HG02870 (cell line): ENCODE measurements at regions not wholly inside any gene's neighbourhood (a gene's known extent, or its start where the extent isn't known, plus 50 kb on each side); places are given as distances from the start of the nearest gene placed in this dataset.

Experiments used
- ATAC-seq: cut with Tn5 transposase; IDR thresholded peaks from one replicate; pipeline ENCODE4 v1.9.1; 2021; ENCODE audit warnings: mild to moderate bottlenecking, moderate library complexity; ENCODE audit not compliant: unreplicated experiment

DNA sequence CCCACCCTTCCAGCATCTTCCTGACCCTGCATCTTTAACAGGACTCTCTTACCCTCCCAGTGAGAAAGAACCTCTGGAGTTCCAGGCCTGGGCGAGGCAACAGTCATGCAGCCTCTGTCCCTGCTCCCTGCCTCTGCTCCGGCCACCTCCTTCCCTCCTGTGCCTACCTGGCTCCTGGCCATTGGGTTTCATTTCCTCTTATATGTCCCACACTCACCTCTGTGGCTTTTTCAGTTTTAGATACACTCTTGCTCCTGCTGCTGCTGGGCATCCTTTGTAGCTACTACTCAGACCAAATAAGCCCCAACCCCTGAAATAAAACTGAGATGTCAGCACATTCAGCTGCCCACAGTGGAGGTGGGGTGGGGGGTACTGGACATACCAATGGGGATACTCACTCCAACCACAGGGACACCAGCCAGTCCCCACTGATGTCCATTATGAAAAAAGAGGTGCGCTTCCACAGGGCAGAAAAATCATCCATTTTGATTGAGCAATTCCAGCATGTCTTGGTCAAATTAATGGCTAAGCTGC lies 99.1 kb upstream of the NRXN3 start:
- no peak for ATAC-seq

DNA sequence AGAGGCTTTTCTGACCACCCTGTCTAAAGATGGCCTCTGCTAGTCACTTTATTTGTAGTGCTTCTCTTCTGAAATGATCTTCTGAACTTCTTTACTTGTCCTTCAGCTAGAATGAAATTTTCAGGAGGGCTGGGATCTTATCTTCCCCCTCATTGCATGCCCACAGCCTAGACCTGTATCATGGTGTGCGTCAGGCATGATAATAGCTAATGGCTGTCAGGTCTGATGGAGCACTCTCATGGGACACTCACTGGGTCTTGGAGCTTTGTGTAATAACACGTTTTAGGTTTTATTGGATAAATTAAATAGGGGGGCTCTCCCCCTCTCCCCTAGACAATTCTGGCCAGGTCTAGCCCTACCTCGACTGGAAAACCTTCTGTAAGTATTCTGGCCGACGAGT lies 97.1 kb upstream of the NRXN3 start:
- no peak for ATAC-seq

DNA sequence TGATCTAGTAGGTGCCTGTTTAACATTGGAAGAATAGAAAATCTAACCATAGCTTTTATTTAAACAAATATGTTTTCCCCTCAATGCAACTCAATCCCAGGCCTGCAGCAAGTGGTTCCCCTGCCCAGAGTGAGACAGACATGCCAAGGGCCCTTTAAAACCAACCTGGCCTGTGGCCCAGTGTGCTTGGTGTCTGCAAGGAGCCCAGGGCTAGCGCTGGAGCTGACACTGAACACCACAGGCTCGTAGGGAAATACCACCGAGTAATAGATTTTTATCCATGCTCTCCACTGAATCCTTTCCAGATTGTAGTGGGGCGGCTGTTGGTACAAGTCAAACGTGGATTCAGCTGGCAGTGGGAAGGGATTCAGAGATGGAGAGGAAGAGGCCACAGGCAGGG lies 95.6 kb upstream of the NRXN3 start:
- ATAC-seq, result no peak

DNA sequence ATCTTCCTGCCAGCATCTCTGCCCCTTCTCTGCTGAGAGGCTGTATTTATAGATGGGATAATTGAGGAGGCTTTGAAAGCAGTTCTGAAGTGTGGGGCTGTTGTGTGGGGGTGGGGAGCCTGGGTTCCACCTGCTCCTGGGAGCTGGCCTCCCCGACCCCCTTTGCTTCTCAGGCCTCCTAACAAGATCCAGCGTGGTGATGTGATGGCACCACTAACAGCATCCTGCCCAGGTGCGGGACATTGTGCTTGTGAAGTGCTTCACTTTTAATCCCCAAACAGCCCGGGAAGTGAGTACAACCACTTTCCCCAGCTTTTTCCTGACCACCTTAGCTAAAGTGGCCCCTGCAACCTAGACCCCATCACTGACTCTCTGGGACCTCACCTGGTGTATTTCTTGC lies 95.1 kb upstream of the NRXN3 start:
- ATAC-seq, result no peak

DNA sequence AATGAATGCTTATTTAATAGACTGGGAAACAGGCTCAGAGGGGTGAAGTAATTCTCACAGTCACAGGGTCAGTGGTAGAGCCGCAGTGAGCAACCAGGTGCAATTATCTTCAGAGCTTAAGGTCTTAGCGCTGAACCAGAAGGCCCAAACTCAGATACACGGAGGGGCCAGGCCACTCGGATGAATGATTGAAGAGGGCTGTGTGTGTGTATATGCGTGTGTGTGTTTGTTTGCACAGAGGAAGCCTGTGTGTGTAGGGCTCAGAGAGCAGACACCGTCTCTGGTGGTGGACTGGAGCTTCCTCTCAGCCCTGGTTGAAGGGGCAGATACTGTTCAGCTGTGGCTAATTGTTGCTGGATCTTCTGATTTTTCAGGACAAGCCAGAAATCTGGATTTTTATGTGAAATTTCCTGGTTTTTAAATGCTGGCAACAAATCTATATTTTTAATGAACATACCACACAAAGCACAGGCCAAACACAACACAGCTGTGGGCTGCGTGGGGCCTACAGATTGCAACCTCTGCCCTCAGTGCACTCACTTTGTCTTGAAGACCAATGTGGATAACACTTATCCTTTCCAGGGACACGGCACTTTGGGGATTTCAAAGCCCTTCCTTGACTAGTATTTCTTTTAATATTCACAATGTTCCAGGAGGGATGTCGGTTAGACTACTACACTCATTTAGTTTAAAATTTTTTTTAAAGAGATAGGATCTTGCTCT lies 94.5 kb upstream of the NRXN3 start:
- no peak for ATAC-seq

DNA sequence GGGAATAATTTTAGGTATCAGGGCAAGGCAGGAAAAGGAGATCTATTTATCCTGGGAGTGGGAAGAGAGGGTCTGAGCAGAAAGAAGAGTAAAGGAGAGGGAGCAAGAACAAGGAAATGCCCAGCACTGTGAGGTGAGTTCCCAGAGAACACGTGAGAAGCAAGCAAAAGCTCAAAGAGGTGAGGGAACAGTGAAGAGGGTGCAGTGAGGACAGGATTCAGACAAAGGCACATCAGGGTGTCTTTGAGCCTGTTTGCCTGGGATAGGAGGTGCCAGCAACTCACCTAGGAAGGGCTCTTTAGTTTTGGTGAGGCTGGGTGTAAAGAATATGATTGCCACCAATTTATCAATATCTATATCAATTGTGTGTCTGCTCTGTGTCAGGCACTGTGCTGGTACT lies 88.9 kb upstream of the NRXN3 start:
- no peak for ATAC-seq

DNA sequence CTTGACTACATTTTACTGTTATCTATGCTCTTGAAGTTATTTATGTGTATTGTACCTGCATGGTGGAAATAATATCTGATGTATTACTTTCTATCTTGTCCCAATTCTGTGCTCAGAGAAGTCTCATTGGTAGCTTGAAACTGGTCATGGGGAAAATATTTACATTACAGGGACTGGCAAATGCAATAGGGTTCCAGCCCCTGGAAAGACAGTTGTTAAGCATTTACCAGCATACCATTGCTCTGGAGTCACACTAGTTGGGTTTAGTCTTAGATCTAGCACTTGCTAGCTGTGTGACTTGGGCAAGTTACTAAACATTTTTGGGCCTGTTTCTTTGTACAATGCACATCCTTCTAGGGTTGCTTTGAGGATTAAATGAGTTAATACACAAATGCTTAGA lies 86.3 kb upstream of the NRXN3 start:
- ATAC-seq, result no peak

DNA sequence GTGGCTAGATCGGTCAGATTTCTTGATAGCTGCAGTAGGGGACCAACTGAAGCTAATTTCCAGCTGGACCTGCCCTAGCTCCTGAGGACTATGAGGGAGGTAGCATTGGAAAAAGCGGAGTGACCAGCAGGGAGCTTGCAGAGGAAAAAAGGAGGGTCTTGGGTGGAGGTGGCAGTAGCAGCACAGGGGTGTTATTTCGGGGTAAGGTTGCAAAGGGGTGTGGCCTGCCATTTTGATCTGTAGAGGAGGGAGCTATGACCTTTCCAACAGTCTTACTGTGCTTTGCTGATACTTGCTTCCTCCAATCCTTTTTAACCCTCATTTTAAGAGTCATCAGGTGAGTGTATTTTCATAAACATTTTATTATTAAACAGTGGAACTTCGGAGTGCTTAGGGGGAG lies 83.8 kb upstream of the NRXN3 start:
- no peak for ATAC-seq

DNA sequence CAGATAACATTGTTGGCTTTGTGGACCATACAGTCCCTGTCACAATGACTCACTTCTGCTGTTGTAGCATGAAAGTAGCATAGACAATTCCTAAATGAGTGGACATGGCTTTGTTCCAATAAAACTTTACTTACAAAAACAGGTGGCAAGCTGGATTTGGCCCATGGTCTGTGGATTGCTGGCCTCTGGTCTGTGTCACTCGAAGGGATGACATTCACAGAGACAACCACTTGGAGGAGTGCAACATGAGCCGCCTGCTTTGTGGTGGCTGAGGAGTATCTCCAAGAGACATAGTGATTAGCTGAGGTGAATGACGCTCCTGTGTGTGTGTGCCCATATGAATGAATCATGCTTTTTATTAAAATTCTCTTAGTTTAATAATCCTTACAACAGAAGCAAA lies 81.3 kb upstream of the NRXN3 start:
- no peak for ATAC-seq

DNA sequence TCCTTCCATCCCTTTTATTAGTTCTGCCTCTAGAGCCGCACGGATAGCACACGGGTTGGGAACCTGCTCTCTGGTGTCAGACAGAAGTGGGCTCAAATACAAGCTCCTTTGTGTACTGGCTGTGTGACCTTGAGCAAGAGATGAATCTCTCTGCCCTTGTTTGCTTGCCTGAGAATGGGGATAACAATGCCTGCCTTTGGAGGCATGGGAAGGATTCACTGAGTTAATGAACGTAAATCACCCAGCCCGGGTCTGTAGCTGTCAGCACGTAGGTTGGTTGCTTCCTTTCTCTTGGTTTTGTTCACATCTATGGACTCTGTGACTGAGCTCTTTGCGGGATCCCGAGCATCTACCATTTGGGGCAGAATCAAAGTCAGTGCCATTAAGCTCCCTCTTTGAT lies 79.3 kb upstream of the NRXN3 start:
- ATAC-seq, result no peak

DNA sequence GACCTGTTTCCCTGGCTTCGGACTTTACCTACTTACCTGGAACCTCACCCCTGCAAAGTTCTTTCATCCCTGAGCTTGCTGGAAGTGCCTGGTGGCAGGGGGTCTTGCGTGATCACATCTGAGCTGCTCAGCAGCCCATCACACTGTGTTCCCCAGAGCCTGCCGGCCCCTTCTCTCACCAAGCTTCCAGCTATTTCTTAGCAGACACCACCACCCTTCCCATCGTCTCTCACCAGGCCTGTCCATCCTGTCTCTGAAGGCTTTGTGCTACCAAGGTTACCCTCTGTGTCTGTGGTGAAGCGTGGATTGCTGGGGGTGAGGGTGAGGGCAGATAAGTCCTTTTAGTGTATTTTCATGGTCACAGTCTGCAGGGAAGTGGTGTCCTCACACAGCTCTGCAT lies 78.8 kb upstream of the NRXN3 start:
- ATAC-seq, result no peak

DNA sequence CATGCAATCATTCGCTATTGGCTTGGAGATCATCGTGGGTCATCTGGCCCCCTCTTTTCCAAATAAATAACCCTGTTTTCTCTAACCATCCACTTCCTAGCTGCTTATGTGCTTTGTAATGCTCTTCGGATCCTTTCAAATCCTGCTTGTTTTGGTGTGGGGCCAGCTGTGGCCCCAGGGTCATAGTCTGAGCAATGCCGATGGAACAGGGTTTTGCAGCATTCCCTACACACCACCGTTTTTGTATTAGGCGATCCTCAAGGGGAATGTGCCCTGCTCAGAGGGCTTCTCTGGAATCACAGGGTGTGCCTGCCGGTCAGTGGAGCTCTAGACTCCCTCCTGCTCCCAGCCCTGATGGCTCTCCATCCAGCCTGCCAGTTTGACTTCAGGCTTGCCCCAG lies 78.1 kb upstream of the NRXN3 start:
- ATAC-seq, result no peak

DNA sequence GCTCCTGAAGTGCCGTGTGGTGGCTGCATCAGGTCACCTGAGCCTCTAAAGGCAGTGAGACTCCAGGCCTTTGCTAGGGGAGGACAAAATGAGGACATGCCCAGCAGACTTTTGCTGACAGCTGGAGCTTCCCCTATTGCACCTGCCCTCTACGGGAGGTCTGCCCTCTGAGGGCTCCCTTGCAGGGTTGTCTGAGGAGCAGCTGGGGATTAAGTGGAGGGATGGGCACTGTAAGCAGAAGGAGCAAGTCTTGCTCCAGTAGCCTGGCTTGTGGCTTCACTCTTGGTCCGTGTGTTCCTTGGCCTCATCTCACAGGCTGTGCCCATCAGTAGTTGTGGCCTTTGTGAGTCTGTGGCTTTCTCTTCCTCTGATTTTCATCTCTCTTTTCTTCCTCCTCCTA lies 66.9 kb upstream of the NRXN3 start:
- ATAC-seq, result no peak

DNA sequence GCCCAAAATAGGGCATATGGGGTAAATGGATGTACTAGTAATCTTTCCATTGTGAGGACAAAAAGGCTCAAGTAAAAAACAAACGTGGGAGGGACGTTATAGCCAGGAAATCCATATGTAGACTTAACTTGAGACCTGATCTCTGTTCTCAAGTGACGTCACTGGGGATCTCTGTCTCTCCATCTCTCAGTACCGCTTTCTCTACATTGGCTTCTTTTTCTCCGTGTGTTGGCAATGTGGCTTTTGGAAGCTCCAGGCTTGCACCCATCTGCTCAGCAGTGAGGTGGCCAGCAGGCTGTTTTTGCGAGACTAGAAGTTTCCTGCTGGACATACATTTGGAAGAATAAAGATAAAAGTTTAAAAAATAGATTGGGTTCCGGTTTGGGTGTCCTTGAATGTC lies 66.0 kb upstream of the NRXN3 start:
- ATAC-seq, result no peak

DNA sequence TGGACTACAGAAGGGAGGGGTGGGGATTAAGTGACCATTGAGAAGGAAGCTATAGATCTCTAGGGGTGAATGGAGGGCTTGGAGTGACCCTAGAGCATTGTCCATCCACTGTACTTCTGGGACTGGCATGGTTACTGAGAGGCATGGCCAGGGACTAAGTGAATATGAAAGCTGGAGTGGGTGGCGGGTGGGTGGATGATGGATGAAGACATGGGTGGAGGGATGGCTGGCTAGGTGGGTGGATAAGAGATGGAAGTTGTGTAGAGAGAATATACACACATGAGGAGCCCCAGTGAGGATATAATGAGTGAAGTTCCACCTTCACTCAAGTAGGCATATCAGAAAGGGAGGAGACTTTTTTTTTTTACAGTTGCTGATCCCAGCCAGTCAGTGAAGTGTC lies 65.5 kb upstream of the NRXN3 start:
- no peak for ATAC-seq

DNA sequence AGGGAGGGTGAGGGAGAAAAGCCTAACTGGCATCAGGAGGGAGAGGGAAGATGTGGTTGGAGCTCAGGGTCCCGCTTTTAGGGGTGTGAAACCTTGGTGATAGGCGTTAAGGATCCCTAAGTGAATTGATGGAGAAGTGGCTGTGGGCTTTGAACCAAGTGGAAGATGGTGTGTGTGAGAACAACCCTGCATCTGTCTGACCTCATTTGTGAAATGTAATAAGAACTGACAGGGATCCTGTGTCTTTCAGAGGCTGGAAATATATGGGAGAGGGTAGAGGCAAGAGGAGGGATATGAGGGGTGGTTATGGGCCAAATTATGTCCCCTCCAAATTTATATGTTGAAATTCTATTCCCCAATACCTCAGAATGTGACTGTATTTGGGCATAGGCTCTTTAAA lies 63.8 kb upstream of the NRXN3 start:
- no peak for ATAC-seq

DNA sequence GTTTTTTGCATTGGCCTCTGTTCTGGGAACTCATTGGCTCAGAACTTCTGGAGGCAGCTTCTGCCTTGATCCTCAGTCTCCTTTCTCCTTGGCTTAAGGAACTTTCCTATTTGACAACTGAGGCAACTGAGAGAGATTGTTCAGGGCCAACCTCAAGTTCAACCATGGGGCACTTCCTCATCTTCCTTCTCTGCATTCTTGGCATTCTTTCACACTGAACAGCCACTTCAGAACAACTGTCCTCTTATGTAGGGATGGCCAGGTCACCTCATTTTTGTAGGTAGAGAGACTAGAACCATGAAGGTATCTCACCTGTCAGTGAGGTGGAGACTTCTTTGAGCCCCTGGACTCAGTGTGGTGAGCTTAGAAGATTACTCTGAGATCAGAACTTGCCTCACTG lies 63.0 kb upstream of the NRXN3 start:
- no peak for ATAC-seq

DNA sequence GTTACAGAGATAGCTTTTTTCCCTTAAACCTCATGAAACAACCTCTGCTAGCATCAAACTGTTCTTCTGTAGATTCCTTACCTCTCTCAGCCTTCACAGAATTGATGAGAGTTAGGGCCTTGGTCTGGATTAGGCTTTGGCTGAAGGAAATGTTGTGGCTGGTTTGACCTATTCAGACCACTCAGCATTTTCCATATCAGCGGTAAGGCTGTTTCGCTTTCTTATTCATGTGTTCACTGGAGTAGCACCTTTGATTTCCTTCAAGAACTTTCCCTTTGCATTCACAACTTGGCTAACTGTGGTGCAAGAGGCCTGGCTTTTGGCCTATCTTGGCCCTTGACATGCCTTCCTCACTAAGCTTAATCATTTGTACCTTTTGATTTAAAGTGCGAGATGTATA lies 50.7 kb upstream of the NRXN3 start:
- ATAC-seq, result no peak
